Muscle of leg (tissue), 3 donors: ENCODE measurements at regions not wholly inside any gene's neighbourhood (a gene's known extent, or its start where the extent isn't known, plus 50 kb on each side); places are given as distances from the start of the nearest gene placed in this dataset.

Experiments used
- DNase-seq: peaks from one replicate; pipeline ENCODE4 v3.0.0; 2013
- H3K27ac ChIP-seq: one replicate; pipeline ENCODE4 v1.5.1; 2013; ENCODE audit warnings: mild to moderate bottlenecking, low read length, control low read depth
- H3K27me3 ChIP-seq: one replicate; pipeline ENCODE4 v1.6.1; 2013; ENCODE audit warnings: low read length; ENCODE audit not compliant: control insufficient read depth, insufficient read depth
- H3K36me3 ChIP-seq: one replicate; pipeline ENCODE4 v1.6.1; 2013; ENCODE audit warnings: low read length; ENCODE audit not compliant: control insufficient read depth, insufficient read depth
- H3K4me1 ChIP-seq: one replicate; pipeline ENCODE4 v1.6.1; 2013; ENCODE audit warnings: low read length; ENCODE audit not compliant: control insufficient read depth, insufficient read depth
- H3K4me3 ChIP-seq: one replicate; pipeline ENCODE4 v1.5.1; 2013; ENCODE audit warnings: low read length, control low read depth
- H3K9me3 ChIP-seq: replicated peaks from 2 replicates; pipeline ENCODE4 v1.6.1; 2013; ENCODE audit warnings: low read depth, low read length; ENCODE audit not compliant: control insufficient read depth
- WGBS: methylation state at CpG from one replicate; pipeline ENCODE4 v1.1.5; 2013; ENCODE audit warnings: missing lambda C conversion rate; ENCODE audit not compliant: insufficient coverage; 5-methylcytosine and 5-hydroxymethylcytosine counted together

DNA sequence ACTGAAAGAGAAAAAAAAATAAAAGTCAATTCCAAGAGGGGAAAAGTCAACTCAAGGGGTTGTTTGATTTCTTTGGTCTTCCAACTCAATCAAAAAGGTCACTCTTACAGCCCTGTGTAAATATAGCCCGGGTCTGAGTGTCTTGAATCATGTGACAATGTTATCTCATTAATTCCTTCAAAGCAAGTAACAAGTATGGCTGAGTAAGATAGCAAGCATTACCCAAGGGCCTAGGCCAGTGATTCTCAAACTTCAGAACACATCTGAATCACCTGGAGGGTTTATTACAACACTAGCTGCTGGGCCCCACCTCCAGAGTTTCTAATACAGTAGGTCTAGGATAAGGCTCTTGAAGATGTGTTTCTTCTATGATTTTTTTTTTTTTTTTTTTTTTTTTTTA lies 125.0 kb downstream of the PRLHR start:
- Histone ChIP-seq H3K4me1 (peaks cover 7% of the 10 kb centered on the region), H3K4me3 (no peak overlapping the region), H3K27ac (no peak overlapping the region), H3K27me3 (peaks cover 25% of the 10 kb centered on the region), H3K36me3 (no peaks in the 10 kb centered on the region), H3K9me3 (peaks cover 5% of the 10 kb centered on the region)
- WGBS = no CpG with 5 or more reads among the region's 1 CpG
- DNase-seq = no peak

DNA sequence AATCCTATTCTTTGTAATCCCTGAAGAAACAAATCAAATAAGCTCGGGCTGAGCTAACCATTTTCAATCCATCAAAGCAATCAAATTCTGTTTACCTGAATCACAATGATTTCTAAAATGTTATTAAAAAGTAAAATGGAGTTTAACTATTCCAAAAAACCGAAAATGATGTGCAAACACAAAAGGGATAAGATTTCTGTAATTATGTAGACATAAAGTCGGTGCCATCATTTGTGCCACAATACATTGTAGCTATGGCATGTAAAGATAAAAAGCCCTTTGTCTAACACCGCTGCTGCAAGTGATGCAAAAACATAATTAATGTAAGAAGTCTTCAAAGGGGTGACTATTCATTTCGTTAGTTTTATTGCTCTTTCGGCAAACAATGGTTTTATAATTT lies 125.1 kb upstream of the FAM204A start:
- H3K27me3 ChIP-seq = peaks cover 20% of the 10 kb centered on the region
- no peak overlapping the region for H3K4me3 ChIP-seq
- H3K27ac ChIP-seq = no peak overlapping the region
- WGBS = 80% methylated on average over 1 of the region's 6 CpGs
- H3K9me3 ChIP-seq = peaks cover 5% of the 10 kb centered on the region
- H3K36me3 ChIP-seq = no peaks in the 10 kb centered on the region
- no peaks in the 10 kb centered on the region for H3K4me1 ChIP-seq
- no peak for DNase-seq

DNA sequence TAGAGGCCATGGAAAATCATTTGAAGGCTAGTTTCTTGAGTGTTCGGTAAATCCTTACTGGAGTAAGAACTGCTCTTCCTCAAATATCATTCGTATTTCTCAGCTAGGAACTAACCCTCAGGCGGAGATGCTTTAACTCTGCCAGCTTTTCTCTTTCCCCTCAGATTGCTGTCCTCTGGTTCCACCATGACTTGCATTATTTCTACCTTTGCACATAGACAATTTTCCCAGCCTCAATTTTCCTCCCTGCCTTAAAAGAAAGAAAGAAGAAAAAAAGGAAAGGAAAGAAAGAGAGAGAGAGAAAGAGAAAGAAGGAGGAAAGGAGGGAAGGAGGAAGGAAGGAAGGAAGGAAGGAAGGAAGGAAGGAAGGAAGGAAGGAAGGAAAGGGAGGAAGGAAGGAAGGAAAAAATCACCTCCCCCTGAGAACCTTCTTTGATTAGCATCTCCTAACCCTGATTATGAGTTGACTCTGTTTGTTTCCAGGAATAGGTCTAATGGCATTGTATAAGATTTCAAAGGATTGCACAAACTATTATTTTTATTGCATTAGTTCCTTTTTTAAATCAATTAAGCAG lies 123.3 kb upstream of the FAM204A start:
- DNase-seq = no peak
- peaks cover 19% of the 10 kb centered on the region for H3K27me3 ChIP-seq
- H3K4me1 ChIP-seq = no peaks in the 10 kb centered on the region
- no peaks in the 10 kb centered on the region for H3K9me3 ChIP-seq
- no peak overlapping the region for H3K27ac ChIP-seq
- 83% methylated on average over 2 of the region's 3 CpGs for WGBS
- no peak overlapping the region for H3K4me3 ChIP-seq
- no peaks in the 10 kb centered on the region for H3K36me3 ChIP-seq

DNA sequence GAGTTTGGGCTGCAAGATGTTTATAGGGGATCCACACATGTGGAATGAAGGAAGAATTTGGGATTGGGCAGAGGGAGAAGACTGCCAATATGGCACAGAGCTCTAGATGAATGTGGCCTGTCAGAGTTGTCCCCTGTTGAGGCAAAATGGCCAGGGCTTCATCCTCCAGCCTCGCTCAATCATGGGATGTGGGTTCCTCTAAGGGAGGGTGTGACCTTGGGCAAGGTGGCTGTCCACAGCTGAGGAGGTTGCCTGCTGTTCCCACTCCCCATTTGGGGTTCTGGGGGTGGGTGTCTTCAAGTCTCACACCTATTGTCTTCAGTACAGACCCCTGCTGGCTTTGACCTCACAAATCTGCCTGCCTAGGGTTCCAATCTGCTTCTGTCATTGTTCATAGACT lies 121.6 kb upstream of the FAM204A start:
- no CpG with 5 or more reads among the region's 1 CpG for WGBS
- no peak for DNase-seq
- no peaks in the 10 kb centered on the region for H3K36me3 ChIP-seq
- no peaks in the 10 kb centered on the region for H3K9me3 ChIP-seq
- H3K27me3 ChIP-seq = peaks cover 16% of the 10 kb centered on the region
- H3K4me3 ChIP-seq = no peak overlapping the region
- H3K4me1 ChIP-seq = no peaks in the 10 kb centered on the region
- H3K27ac ChIP-seq = no peak overlapping the region

DNA sequence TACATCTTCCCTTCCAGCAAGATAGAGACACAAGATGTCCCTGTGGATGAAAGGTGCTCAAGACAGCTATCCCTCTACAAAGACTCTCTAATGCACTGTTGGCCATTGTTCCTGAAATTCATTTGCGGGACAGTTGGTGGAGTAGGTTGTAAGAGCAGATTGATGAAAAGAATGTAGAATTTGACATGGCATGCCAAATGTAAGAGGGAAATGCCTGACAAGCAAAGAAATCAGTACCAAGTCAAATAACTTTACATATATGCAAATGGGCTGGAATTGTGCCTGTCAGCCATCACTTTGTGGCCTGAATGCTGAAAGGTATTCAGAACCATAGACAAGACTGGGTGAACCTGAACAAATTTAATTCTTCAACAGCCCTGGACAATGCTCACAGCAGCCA lies 120.3 kb upstream of the FAM204A start:
- no peak overlapping the region for H3K4me3 ChIP-seq
- H3K4me1 ChIP-seq = no peaks in the 10 kb centered on the region
- no CpG with 5 or more reads among the region's 1 CpG for WGBS
- H3K27ac ChIP-seq = no peak overlapping the region
- H3K9me3 ChIP-seq = no peaks in the 10 kb centered on the region
- peaks cover 19% of the 10 kb centered on the region for H3K27me3 ChIP-seq
- DNase-seq = no peak
- H3K36me3 ChIP-seq = no peaks in the 10 kb centered on the region

DNA sequence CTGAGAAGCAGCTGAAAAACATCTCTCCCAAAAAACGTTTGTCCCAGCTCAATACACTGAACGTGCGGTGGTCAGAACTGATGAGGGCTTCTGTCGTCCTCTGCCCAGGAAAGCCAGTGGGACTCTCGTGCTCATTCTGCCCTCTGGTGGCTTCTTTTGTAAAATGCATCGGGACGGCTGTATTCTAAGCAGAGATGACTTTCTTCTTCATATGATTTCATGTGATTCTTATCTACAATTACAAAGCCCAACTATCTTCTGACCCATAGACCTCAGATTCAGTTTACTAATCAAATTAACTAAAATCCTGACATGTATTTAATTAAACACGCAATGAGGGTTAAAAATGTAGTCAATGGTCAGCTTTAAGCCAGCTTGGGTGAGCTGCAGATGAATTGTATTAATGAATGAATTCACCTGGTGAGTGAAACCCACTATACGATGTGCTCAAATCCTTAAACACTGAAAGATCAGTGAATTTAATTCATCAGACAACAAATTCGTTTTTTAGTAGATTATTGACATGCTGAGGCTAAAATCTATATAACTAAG lies 117.6 kb upstream of the FAM204A start:
- no peak overlapping the region for H3K4me3 ChIP-seq
- H3K36me3 ChIP-seq = no peaks in the 10 kb centered on the region
- no peaks in the 10 kb centered on the region for H3K4me1 ChIP-seq
- peaks cover 16% of the 10 kb centered on the region for H3K27me3 ChIP-seq
- H3K27ac ChIP-seq = no peak overlapping the region
- peak; percentile 76 for DNase-seq
- no peaks in the 10 kb centered on the region for H3K9me3 ChIP-seq
- 0% methylated on average over 4 of the region's 10 CpGs for WGBS

DNA sequence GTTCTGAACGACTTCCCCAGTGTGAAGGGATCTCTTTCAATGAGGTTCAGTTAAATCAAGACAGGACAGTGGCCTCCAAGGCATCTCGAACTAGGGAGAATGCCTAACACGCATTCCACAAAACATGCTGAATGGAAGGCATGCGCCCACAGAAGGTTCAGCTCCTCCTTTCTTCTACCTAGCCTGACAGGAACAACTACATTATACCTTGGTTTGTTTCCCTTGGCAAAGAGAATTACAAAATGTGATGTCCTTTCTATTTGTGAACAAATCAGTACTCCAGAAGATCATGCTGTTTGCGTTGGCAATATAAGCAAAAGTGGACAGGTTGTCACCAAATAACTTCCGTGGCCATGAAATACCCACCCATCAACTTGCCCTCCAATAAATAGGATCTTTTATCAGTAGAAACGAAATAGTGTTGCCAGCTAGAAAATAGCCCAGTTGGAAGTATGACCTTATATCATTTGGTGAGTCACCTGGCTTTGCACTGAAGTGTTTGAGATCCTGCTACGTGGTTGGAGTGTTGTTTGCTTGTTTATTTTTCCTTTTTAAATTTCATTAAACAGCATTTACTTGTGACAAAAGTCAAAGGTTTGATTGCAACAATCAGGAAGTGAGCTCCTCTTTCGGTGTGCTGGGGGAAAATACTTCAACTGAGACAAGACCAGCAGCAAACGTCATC lies 117.0 kb upstream of the FAM204A start:
- no peaks in the 10 kb centered on the region for H3K36me3 ChIP-seq
- H3K4me3 ChIP-seq = no peak overlapping the region
- no peaks in the 10 kb centered on the region for H3K9me3 ChIP-seq
- DNase-seq = no peak
- peaks cover 15% of the 10 kb centered on the region for H3K27me3 ChIP-seq
- H3K4me1 ChIP-seq = no peaks in the 10 kb centered on the region
- H3K27ac ChIP-seq = no peak overlapping the region
- 100% methylated on average over 1 of the region's 10 CpGs for WGBS

DNA sequence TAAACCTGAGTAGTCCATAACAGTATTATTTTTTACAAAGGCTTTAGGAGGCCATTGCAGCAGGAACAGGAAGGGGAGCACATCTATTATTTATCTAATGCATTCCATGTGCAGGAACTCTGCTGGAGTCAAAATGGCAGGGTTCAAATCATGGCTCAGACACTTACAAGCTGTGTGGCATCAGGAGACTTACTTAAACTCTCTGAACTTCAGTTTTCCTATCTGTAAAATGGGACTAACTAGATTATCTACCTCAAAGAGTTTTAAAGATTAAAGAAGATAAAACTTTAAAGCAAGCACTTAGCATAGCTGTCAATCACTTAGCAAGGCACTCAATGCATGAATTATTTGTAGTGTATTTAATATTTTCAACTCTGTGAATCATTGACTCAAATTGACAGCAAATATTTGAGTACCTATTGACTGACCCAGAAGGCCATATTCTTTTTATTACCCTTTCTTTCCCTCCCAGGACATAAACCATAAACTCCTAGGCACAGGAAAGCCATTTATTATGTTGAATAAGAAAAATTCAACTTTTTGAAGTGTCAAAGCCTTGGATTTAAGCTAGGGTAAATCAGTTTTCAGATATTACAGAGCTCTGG lies 115.8 kb upstream of the FAM204A start:
- H3K4me3 ChIP-seq = no peak overlapping the region
- peaks cover 9% of the 10 kb centered on the region for H3K27me3 ChIP-seq
- no peaks in the 10 kb centered on the region for H3K4me1 ChIP-seq
- no peak overlapping the region for H3K27ac ChIP-seq
- no peaks in the 10 kb centered on the region for H3K36me3 ChIP-seq
- no peaks in the 10 kb centered on the region for H3K9me3 ChIP-seq
- DNase-seq = no peak

DNA sequence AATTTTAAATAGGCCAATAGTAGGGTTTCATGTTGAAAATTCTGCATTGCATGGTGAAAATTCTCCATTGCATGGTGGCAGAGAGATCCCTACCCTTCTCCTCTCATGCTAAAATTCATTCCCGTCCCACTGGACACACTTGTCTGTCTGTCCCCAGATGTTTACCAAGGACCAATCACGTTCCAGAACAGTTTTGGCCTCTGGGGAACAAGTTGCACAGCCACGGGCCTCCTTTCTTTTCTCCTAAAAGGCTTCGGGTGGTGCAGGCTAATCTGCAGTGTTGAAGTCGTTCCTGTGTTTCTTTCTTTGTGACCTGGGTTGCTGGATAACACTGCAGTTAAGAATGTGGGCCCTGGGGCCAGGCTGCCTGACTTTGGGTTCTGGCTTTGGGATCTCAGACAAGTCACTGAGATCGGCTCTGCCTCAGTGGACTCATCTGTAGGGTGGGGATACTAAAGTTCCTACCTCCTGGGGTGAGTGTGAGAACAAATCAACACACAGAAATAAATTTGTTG lies 113.1 kb upstream of the FAM204A start:
- H3K27ac ChIP-seq = no peak overlapping the region
- H3K4me3 ChIP-seq = no peak overlapping the region
- no peak for DNase-seq
- peaks cover 2% of the 10 kb centered on the region for H3K9me3 ChIP-seq
- peaks cover 7% of the 10 kb centered on the region for H3K27me3 ChIP-seq
- H3K4me1 ChIP-seq = no peaks in the 10 kb centered on the region
- 29% methylated on average over 4 of the region's 6 CpGs for WGBS
- H3K36me3 ChIP-seq = no peaks in the 10 kb centered on the region

DNA sequence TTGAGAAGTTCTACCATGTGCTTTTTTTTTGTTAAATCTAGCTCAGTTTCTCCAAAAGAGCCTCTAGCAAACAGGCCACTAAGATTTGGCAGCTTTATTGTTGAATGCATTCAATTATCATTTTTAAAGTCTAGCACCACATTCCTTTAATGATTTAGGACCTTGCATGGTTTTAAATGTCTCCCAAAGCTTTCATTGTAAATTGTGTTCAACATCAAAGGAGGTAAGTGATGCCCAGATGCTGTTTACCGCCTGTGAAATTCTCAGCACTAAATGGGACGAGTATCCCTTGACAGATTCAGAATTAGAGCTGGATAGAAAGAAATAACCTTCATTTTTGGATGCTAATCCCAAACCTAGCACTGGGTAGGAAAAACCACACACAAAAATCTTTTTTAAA lies 112.1 kb upstream of the FAM204A start:
- Histone ChIP-seq H3K27ac (no peak overlapping the region), H3K36me3 (no peaks in the 10 kb centered on the region), H3K4me1 (no peaks in the 10 kb centered on the region), H3K4me3 (no peak overlapping the region), H3K9me3 (peaks cover 2% of the 10 kb centered on the region), H3K27me3 (peaks cover 12% of the 10 kb centered on the region)
- no peak for DNase-seq
- no CpG with 5 or more reads among the region's 2 CpGs for WGBS
